ENCODE measurements at regions not wholly inside any gene's neighbourhood (a gene's known extent, or its start where the extent isn't known, plus 50 kb on each side); places are given as distances from the start of the nearest gene placed in this dataset.

- no peak for TF ChIP-seq CTCF (IDR thresholded peaks at IDR 0.05)
- TF ChIP-seq POLR2A (IDR thresholded peaks at IDR 0.05), result no peak
- TF ChIP-seq POLR2AphosphoS5 (IDR thresholded peaks at IDR 0.05), result no peak
Measured at GRCh38 chr5:33244441-33245150, 196.2 kb upstream of the TARS1 start.
